HUES48 (cell line): ENCODE measurements at regions not wholly inside any gene's neighbourhood (a gene's known extent, or its start where the extent isn't known, plus 50 kb on each side); places are given as distances from the start of the nearest gene placed in this dataset.

Source experiments
- H3K27ac ChIP-seq: one replicate; pipeline ENCODE4 v1.7.0; 2013; ENCODE audit warnings: low read depth, low read length, inconsistent platforms
- H3K27me3 ChIP-seq: 2 replicates; pipeline ENCODE4 v1.6.1; 2013; ENCODE audit warnings: mild to moderate bottlenecking, low read length; ENCODE audit not compliant: control insufficient read depth, insufficient read depth
- H3K36me3 ChIP-seq: 2 replicates; pipeline ENCODE4 v1.6.1; 2013; ENCODE audit warnings: low read length; ENCODE audit not compliant: control insufficient read depth, insufficient read depth
- H3K4me1 ChIP-seq: 2 replicates; pipeline ENCODE4 v1.6.1; 2013; ENCODE audit warnings: mild to moderate bottlenecking, low read length; ENCODE audit not compliant: control insufficient read depth, insufficient read depth
- H3K4me3 ChIP-seq: 2 replicates; pipeline ENCODE4 v1.5.1; 2013; ENCODE audit warnings: mild to moderate bottlenecking, low read depth, low read length
- H3K9ac ChIP-seq: 2 replicates; pipeline ENCODE4 v1.6.1; 2013; ENCODE audit warnings: mild to moderate bottlenecking, low read depth, low read length, moderate library complexity
- H3K9me3 ChIP-seq: 2 replicates; pipeline ENCODE4 v1.6.1; 2013; ENCODE audit warnings: low read length; ENCODE audit not compliant: control insufficient read depth, insufficient read depth

DNA sequence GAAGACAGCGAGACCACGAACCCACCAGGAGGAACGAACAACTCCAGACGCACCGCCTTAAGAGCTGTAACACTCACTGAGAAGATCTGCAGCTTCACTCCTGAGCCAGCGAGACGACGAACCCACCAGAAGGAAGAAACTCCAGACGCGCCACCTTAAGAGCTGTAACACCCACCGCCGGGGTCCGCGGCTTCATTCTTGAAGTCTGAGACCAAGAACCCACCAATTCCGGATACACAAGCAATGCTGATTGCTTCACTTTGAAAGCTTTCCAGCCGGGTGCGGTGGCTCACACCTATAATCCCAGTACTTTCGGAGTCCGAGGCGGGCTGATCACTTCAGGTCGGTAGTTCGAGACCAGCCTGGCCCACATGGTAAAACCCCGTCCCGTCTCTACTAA, 177.2 kb upstream of the MYO3A start:
- H3K4me3 ChIP-seq: no peak overlapping the region
- H3K4me1 ChIP-seq: peaks cover 6% of the 10 kb centered on the region
- H3K27me3 ChIP-seq: no peaks in the 10 kb centered on the region
- no peaks in the 10 kb centered on the region for H3K9me3 ChIP-seq
- H3K9ac ChIP-seq: no peak overlapping the region
- no peaks in the 10 kb centered on the region for H3K36me3 ChIP-seq
- H3K27ac ChIP-seq: no peak overlapping the region

DNA sequence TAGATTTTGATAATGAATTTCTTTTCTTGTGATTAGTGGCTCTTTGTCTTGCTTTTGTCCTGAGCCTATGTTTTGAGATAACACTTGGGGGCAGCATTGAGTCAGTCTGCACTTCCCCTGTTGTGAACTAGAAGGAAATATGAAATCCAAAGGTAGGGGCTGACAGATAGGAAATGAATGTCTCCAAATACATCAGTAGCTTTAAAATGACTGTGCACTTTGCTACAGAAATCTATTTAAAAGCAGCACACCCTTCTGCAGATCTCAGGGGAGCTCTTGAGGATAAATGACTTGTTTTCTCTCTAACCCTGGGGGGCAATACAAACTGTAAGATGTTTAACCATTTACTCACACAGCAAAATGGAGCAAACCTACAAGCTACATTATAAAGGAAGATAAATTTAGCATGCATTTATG, 176.0 kb upstream of the MYO3A start:
- Histone ChIP-seq H3K36me3 (no peaks in the 10 kb centered on the region), H3K9me3 (peaks cover 5% of the 10 kb centered on the region), H3K4me3 (no peak overlapping the region), H3K27ac (no peak overlapping the region), H3K4me1 (peaks cover 6% of the 10 kb centered on the region), H3K27me3 (no peaks in the 10 kb centered on the region), H3K9ac (no peak overlapping the region)

DNA sequence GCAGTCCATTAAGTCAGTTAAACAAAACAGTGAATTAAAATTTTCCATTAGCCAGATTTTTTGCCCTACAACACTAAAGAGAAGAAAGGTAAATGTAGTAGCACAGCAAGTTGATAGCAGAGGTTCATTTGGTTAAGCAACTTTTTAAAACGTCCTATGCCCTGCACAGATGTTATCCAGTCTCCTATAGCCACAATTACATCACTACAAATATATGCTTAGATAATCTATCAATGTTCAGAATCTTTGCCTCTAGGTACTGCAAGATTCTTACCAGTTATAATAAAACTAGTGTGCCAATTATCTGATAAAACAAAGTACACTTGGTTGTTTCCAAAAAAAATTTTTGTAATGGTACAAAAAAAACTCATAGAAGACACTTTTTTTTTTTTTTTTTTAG, 175.5 kb upstream of the MYO3A start:
- Histone ChIP-seq H3K9ac (no peak overlapping the region), H3K36me3 (no peaks in the 10 kb centered on the region), H3K9me3 (peaks cover 8% of the 10 kb centered on the region), H3K4me3 (no peak overlapping the region), H3K27me3 (no peaks in the 10 kb centered on the region), H3K27ac (no peak overlapping the region), H3K4me1 (peaks cover 6% of the 10 kb centered on the region)

- Histone ChIP-seq H3K27ac (no peak overlapping the region), H3K9ac (no peak overlapping the region), H3K27me3 (no peaks in the 10 kb centered on the region), H3K36me3 (no peaks in the 10 kb centered on the region), H3K4me3 (no peak overlapping the region), H3K4me1 (peaks cover 28% of the 10 kb centered on the region), H3K9me3 (peaks cover 8% of the 10 kb centered on the region)
Observed at GRCh38 chr10:25761937-25762336, 172.1 kb upstream of the MYO3A start.

GRCh38 chr10:25766213-25766612, 167.8 kb upstream of the MYO3A start:
- no peaks in the 10 kb centered on the region for H3K27me3 ChIP-seq
- no peak overlapping the region for H3K9ac ChIP-seq
- peaks cover 34% of the 10 kb centered on the region for H3K4me1 ChIP-seq
- peaks cover 8% of the 10 kb centered on the region for H3K9me3 ChIP-seq
- peak overlapping the region; percentile 46 for H3K4me3 ChIP-seq
- no peaks in the 10 kb centered on the region for H3K36me3 ChIP-seq
- peak overlapping the region; percentile 87 for H3K27ac ChIP-seq

GRCh38 chr10:25766687-25767221, 167.3 kb upstream of the MYO3A start:
- Histone ChIP-seq H3K4me1 (peaks cover 34% of the 10 kb centered on the region), H3K9ac (peak overlapping the region; percentile 27; the same call in 1 of the 2 replicates), H3K36me3 (no peaks in the 10 kb centered on the region), H3K27me3 (no peaks in the 10 kb centered on the region), H3K9me3 (peaks cover 8% of the 10 kb centered on the region), H3K4me3 (peak overlapping the region; percentile 61), H3K27ac (peak overlapping the region; percentile 87)

DNA sequence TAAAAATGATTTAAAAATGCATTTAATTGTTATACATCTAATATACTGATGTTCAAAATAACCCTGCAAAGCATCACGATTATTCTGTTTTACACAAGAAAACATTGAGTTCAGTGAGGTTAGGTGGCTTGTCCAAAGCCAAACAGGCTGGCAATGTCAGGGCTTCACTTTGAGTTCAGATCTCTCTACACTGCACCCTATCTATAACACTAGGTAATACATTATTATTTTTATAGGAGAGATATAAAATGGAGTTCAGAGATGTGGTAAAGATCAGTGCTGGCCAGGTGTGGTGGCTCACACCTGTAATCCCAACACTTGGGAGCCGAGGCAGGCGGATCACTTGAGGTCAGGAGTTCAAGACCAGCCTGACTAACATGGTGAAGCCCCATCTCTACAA, 165.9 kb upstream of the MYO3A start:
- Histone ChIP-seq H3K27ac (no peak overlapping the region), H3K27me3 (no peaks in the 10 kb centered on the region)

DNA sequence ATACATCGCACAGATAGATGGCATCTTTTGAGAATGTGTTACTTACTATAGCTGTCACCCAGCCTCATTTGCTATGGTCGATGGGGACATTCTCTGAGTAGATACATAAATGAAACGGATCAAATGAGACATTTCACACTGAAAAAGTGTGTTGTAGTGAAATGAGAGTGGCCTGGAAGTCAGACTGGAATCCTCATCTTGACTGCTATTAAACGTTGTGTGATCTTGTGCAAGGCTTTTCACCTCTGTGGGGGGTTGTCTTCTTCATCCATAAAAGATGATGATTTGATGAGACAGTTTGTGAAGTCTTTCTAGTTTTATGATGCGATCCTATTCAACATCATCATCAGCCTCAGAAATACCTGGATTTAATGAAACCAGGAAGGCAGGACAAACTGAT, 155.4 kb upstream of the MYO3A start:
- no peaks in the 10 kb centered on the region; the same call in 1 of the 2 replicates for H3K9me3 ChIP-seq
- no peak overlapping the region for H3K27ac ChIP-seq
- peaks cover 11% of the 10 kb centered on the region; the same call in 1 of the 2 replicates for H3K4me1 ChIP-seq
- H3K9ac ChIP-seq: no peak overlapping the region
- H3K36me3 ChIP-seq: no peaks in the 10 kb centered on the region
- H3K27me3 ChIP-seq: no peaks in the 10 kb centered on the region
- no peak overlapping the region for H3K4me3 ChIP-seq

More for the DNA sequence above, 165.9 kb upstream of the MYO3A start:
- H3K36me3 ChIP-seq: no peaks in the 10 kb centered on the region
- H3K9ac ChIP-seq: no peak overlapping the region
- H3K4me3 ChIP-seq: no peak overlapping the region
- peaks cover 1% of the 10 kb centered on the region for H3K9me3 ChIP-seq
- peaks cover 34% of the 10 kb centered on the region for H3K4me1 ChIP-seq

DNA sequence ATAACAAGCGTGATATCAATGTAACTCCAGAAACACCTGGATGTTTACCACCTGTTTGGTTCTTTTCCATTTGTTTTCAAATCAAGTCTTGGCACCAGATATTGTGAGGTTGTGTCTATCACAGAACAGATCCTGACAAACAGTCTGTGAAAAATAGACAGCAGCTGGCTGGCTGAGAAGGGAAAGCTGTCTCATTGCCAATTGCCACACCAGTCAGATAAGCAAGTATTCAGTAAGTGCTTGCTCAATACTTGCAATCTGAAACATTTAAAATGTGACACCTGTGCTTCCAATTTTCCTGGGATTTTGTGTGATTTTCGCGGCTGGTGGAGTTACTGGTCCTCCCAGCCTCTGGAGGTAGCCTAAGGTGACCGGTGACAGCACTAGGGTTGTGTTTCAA, 147.9 kb upstream of the MYO3A start:
- H3K27ac ChIP-seq: no peak overlapping the region
- H3K9ac ChIP-seq: no peak overlapping the region
- H3K36me3 ChIP-seq: no peaks in the 10 kb centered on the region

GRCh38 chr10:25786899-25787298, 147.1 kb upstream of the MYO3A start:
- H3K27ac ChIP-seq: no peak overlapping the region
- no peak overlapping the region for H3K9ac ChIP-seq
- H3K4me1 ChIP-seq: peaks cover 21% of the 10 kb centered on the region
- H3K9me3 ChIP-seq: no peaks in the 10 kb centered on the region
- H3K4me3 ChIP-seq: no peak overlapping the region
- no peaks in the 10 kb centered on the region for H3K36me3 ChIP-seq
- no peaks in the 10 kb centered on the region for H3K27me3 ChIP-seq

More for the DNA sequence above, 147.9 kb upstream of the MYO3A start:
- H3K27me3 ChIP-seq: no peaks in the 10 kb centered on the region
- H3K4me1 ChIP-seq: peaks cover 21% of the 10 kb centered on the region
- no peaks in the 10 kb centered on the region for H3K9me3 ChIP-seq
- no peak overlapping the region for H3K4me3 ChIP-seq

- no peak overlapping the region for H3K4me3 ChIP-seq
- H3K4me1 ChIP-seq: no peaks in the 10 kb centered on the region
- no peak overlapping the region for H3K9ac ChIP-seq
- no peaks in the 10 kb centered on the region for H3K9me3 ChIP-seq
- H3K27ac ChIP-seq: no peak overlapping the region
- H3K27me3 ChIP-seq: no peaks in the 10 kb centered on the region
- H3K36me3 ChIP-seq: no peaks in the 10 kb centered on the region
Observed at GRCh38 chr10:25797888-25798429, 136.1 kb upstream of the MYO3A start.
